Esophagus muscularis mucosa (tissue), 4 donors: ENCODE measurements at regions not wholly inside any gene's neighbourhood (a gene's known extent, or its start where the extent isn't known, plus 50 kb on each side); places are given as distances from the start of the nearest gene placed in this dataset.

Source experiments
- CTCF ChIP-seq, 3 experiments: fragments of 200-600 bp in 2 of 3; fragments of 450-650 bp in 1 of 3; sonication (generic) in 2 of 3; IDR thresholded peaks; one replicate each; pipeline ENCODE4 v1.5.1; 2017 to 2019; ENCODE audit warnings: antibody characterized with exemption in 3 of 3, mild to moderate bottlenecking in 2 of 3, moderate library complexity in 1 of 3
- EP300 ChIP-seq: sonication (generic); formaldehyde crosslinking; IDR thresholded peaks from one replicate; pipeline ENCODE4 v1.6.1; 2017; ENCODE audit warnings: antibody characterized with exemption
- POLR2A ChIP-seq: fragments of 450-650 bp; IDR thresholded peaks from one replicate; pipeline ENCODE4 v1.6.1; 2017; ENCODE audit warnings: antibody characterized with exemption, moderate library complexity, mild to moderate bottlenecking, low read depth

GRCh38 chr1:5157175-5157574 is 502.8 kb downstream of the AJAP1 start:
- TF ChIP-seq CTCF (IDR thresholded peaks at IDR 0.05) (no peak), POLR2A (no peak), EP300 (no peak)
